GM21381 (cell line): ENCODE measurements at regions not wholly inside any gene's neighbourhood (a gene's known extent, or its start where the extent isn't known, plus 50 kb on each side); places are given as distances from the start of the nearest gene placed in this dataset.

Experiments
- ATAC-seq: cut with Tn5 transposase; IDR thresholded peaks from one replicate; pipeline ENCODE4 v1.9.1; 2021; ENCODE audit warnings: mild to moderate bottlenecking, moderate library complexity; ENCODE audit not compliant: unreplicated experiment

DNA sequence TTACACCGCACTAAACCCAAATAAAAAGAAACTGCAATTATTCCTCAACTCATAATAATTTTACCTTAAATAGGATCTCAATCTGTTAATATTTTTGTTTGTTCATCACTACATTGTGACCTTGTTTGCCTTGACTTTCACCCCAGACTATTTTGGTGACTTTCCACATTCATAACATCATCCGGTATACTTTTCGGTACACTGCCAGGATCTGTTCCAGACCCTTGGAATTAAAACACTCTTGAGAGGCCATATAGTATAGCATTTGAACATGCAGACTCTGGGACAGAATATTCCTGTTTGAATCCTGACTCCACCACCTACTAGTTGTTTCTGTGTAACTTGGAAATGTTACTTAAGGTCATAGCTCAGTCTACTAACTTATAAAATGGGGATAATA, 577.4 kb downstream of the METTL4 start:
- ATAC-seq, result no peak

GRCh38 chr18:1994471-1994870, 576.8 kb downstream of the METTL4 start:
- ATAC-seq, result no peak

DNA sequence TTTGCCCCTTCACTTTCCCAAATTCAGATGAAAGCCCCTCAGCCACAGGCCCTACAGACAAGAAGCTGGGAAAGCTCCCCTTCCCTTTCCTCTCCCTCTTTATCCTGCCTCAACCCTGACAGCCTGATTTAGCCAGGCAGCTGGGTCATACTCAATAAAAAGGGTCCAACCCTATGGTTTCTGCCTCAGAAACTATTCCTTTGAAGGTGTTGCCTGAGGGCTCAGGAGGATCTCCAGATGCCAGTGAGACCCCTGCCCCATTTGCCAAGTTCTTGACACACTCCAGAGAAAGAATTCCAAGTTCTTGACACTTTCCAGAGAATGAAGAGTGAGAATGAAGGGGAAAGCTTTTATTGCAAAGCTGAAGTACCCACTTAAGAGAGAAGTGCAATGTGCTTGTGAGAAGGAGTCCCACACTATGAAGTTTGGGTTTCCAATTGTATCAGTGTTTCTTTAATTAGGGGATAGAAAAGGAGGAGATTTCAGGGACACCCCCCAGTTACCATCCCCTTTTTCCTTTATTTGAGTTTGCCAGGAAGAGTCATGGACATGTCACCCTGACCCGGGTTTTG, 576.2 kb downstream of the METTL4 start:
- ATAC-seq, result no peak

DNA sequence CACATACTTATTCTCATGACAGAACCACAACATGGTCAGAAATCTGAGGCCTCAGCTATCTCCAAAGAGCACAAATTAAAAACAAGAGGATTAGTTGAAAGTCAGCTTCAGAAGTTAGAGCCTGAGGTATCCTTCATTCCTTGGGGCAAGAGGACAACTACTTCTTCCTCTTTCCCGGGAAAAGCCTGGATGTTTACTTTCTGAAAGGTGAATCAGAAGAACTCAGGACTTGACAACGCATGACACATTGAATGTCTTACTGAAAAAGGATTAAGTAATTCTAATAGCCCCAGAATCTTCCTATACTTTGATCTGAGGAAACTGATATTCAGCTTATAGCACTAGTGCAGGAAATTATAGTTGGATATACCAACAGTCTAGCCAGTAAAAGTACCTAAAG, 573.2 kb downstream of the METTL4 start:
- ATAC-seq, result no peak

DNA sequence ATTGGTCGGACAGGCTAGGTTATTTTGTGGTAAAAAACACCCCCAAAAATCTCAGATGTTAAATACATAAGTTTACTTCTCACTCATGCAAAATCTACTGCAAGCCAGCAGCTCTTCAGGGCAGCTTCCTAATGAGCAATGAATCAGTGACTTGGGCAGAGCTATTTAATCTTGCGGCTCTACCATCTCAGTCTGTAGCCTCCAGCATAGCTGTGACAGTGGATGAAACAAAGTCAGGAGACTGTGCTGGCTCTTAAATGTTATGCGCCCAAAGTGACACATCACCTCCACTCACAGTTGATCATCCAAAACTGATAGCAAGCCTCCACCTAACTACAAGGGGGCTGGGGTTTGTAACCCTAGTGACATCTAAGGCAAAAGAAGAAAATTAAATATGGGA, 571.9 kb downstream of the METTL4 start:
- no peak for ATAC-seq

DNA sequence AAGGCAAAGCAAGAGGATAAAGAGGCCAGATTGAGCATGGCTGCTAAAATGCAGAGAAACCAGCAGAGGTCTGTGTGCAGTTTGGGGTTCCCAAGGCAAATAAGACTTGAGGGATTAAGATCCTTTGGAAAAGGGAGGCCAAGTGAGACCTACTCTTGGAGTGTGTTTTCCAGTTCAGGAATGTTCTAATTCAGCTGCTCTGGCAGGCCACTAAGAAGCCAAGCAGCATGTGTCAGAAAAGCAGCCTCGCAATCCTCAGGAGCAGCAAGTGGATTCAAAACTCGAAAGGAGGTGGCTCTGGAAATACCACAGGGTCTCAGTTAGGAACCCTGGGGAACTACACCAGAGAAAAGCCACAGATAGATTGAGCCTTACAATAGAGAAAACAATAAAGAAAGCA, 569.2 kb downstream of the METTL4 start:
- ATAC-seq, result no peak

- ATAC-seq, result no peak
Observed at GRCh38 chr18:2002604-2003003, 568.7 kb downstream of the METTL4 start.

- ATAC-seq, result no peak
Observed at GRCh38 chr18:2009942-2010697, 561.2 kb downstream of the METTL4 start.

GRCh38 chr18:2027016-2027415, 544.3 kb downstream of the METTL4 start:
- ATAC-seq, result no peak

- no peak for ATAC-seq
Observed at GRCh38 chr18:2027756-2028155, 543.5 kb downstream of the METTL4 start.

DNA sequence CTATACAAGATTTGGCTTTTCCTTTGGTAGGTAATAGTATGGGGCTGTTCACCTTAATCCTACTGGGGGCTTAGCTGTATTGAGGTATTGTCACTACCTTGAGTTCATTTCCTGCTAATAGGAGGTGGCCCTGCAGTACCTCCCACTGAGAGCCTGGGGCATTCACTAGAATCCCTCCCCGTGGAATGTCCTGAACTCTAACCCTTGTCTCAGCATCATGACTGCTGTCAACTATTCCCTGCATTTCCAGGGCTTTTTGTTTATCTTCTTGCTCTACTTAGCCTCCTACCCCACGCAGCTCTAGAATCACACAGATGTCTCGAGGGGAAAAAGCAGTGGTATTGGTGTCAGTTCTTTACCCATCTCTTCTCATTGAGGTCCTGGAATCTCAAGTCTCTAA, 542.3 kb downstream of the METTL4 start:
- ATAC-seq, result no peak

- ATAC-seq, result no peak
Observed at GRCh38 chr18:2030647-2031046, 540.7 kb downstream of the METTL4 start.

- ATAC-seq, result no peak
Observed at GRCh38 chr18:2032036-2032435, 539.3 kb downstream of the METTL4 start.

- no peak for ATAC-seq
Observed at GRCh38 chr18:2035056-2035455, 536.2 kb downstream of the METTL4 start.

GRCh38 chr18:2036086-2036485, 535.2 kb downstream of the METTL4 start:
- ATAC-seq, result no peak

- ATAC-seq, result no peak
Observed at GRCh38 chr18:2040279-2040678, 531.0 kb downstream of the METTL4 start.

GRCh38 chr18:2049986-2050385, 521.3 kb downstream of the METTL4 start:
- no peak for ATAC-seq

DNA sequence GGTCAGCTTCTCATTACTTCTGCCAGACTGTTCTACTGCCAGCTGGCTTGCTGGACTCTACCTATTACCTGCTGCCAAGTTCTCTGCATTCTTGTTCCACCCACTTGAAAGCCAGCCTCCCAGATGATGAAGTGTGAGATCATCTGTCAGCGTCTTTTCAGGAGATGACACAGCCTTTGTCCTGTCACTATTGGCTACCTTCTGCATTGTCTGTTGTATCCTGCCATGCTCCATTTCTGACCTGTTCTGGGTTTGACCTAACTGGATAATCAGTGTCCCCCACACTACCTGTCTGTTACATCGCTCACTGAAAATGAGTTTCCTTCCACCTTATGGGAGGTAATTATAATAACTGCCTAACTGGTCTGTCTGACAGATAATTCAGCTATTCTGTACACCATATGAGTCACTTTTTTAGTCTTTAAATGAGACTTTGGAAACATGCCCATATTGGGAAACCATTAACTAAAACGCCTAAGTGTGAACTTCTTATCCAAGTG, 520.6 kb downstream of the METTL4 start:
- no peak for ATAC-seq

DNA sequence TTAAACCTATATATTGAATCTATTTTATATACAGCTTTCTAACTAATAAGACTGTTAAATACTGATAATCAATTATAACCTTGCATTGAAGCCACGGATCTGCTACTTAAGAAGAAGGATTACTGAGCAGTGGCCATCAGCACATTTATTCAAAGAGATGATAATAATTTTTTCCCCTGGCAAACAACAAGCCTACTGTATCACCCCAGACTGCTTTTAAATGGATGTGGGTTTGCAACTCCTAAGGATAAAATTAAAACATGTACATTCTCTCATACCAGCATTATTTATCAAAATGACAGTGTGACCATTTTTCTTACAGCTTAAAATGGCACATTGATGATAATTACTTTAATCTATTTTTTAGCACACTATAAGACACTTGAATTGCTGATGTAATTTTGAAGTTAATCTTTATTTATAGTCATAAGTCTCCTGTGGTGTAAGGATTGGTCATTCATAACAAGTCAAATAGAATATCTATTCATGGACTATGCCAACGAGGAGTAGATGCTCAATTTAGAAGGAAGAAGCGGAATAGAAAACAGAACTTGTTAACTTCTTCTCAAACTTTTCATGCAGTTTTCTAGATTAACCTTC, 517.7 kb downstream of the METTL4 start:
- ATAC-seq, result no peak

DNA sequence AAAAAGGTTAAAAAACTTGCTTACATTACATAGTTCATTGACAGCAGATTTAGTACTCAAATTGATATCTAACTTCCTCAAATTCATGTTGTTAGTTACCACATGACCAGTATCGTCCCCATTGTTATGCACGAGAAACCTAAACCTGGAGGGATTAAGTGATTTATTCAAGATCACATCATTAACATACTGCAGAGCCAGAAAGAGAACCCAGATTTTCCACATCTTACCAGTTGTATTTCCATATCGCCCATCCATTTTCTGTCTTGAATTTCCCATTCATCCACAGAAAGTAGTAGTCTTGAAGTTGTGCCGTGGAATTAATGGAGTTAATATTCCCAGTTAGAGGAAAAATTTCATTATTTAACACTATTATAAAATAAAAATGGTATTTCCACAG, 512.0 kb downstream of the METTL4 start:
- no peak for ATAC-seq

GRCh38 chr18:2060086-2060485, 511.2 kb downstream of the METTL4 start:
- no peak for ATAC-seq

GRCh38 chr18:2070631-2071030, 500.7 kb downstream of the METTL4 start:
- ATAC-seq, result no peak
